ENCODE measurements at regions not wholly inside any gene's neighbourhood (a gene's known extent, or its start where the extent isn't known, plus 50 kb on each side); places are given as distances from the start of the nearest gene placed in this dataset.

DNA sequence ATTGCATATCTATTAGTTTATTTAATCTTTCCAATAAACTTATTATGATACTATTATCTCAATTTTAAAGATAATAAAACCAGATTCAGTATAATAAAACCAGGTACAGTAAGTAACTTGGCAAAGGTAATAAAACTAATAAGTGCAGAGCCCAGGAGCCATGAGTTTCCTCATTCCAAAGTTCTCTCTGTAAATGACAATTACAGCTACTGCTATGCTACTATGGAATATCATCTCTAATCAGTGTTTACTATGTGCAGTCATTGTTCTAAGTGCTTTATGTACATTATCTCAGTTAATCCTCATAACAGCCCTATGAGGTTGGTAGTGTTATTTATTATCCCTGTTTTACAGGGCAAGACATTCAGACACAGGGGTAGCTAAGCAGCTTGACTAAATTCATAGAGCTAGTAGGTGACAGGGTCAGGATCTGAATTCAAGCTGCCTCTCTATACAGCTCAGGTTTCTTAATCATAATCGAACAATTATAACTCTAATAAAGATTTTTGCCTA, 285.0 kb upstream of the PITX2 start:
- TF ChIP-seq CTCF (conservative IDR thresholded peaks at IDR 0.05; ENCODE audit: low read length) (no peak), EZH2phosphoT487 (IDR thresholded peaks at IDR 0.05; ENCODE audit: borderline replicate concordance, low read depth, low read length) (no peak)

All from OCI-LY7 (cell line).